ENCODE measurements at regions not wholly inside any gene's neighbourhood (a gene's known extent, or its start where the extent isn't known, plus 50 kb on each side); places are given as distances from the start of the nearest gene placed in this dataset.

DNA sequence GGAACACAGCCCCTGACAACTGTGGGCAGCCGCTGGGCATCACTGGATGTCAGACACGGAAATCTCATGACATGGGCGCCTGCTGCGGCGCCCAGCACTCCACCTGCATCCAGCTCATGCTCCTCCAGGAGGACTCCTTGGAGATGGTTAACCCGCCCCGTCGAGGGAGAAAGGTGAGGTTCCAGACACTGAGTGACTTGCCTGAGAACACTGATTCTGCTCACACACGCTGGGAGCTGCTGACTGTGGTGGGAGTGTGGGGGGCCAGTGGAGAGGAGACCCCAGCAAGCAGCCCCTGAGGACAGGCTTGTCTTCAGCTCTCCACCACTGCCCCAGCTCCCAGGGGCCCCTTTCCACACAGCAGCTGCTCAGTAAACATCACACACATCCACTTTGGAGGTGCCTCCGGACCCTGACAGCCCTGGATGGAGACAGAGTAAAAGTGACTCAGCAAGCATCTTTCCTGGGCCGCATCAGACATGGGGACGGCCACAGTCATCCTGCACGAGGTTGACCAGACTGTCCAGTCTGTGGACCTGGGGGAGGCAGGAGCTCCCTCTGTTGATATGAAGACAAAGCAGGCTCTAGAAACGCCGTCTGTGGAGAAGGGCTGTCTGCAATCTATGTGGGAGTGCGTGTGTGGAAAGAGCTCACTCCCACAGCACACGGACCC is 283.7 kb upstream of the IRX4 start:
- Histone ChIP-seq H3K27me3 (replicated peaks) (no peaks in the 10 kb centered on the region), H3K27ac (no peak overlapping the region), H3K36me3 (replicated peaks) (no peaks in the 10 kb centered on the region), H3K4me3 (ENCODE audit: low read depth, low read length) (no peak overlapping the region)
- TF ChIP-seq, protein P1, sequence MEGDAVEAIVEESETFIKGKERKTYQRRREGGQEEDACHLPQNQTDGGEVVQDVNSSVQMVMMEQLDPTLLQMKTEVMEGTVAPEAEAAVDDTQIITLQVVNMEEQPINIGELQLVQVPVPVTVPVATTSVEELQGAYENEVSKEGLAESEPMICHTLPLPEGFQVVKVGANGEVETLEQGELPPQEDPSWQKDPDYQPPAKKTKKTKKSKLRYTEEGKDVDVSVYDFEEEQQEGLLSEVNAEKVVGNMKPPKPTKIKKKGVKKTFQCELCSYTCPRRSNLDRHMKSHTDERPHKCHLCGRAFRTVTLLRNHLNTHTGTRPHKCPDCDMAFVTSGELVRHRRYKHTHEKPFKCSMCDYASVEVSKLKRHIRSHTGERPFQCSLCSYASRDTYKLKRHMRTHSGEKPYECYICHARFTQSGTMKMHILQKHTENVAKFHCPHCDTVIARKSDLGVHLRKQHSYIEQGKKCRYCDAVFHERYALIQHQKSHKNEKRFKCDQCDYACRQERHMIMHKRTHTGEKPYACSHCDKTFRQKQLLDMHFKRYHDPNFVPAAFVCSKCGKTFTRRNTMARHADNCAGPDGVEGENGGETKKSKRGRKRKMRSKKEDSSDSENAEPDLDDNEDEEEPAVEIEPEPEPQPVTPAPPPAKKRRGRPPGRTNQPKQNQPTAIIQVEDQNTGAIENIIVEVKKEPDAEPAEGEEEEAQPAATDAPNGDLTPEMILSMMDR (IDR thresholded peaks at IDR 0.05; ENCODE audit: low read depth, low read length, missing control alignments): no peak
- in situ Hi-C loops (cut with HindIII; ENCODE audit: low pct_ligation_motif_present, low sequenced_read_pairs): no loop called here
- no peak for DNase-seq

- H3K27ac ChIP-seq: no peak overlapping the region
- no peaks in the 10 kb centered on the region for H3K27me3 ChIP-seq (replicated peaks)
- TF ChIP-seq, protein P1 (IDR thresholded peaks at IDR 0.05; ENCODE audit: low read depth, low read length, missing control alignments): no peak
- in situ Hi-C loops (cut with HindIII; ENCODE audit: low pct_ligation_motif_present, low sequenced_read_pairs): no loop called here
- no peak overlapping the region for H3K4me3 ChIP-seq (ENCODE audit: low read depth, low read length)
- no peak for DNase-seq
- H3K36me3 ChIP-seq (replicated peaks): no peaks in the 10 kb centered on the region
These were observed 283.0 kb upstream of the IRX4 start for GRCh38 chr5:2165615-2166305.

- in situ Hi-C loops (cut with HindIII; ENCODE audit: low pct_ligation_motif_present, low sequenced_read_pairs): no loop called here
- Histone ChIP-seq H3K27ac (no peak overlapping the region), H3K36me3 (replicated peaks) (no peaks in the 10 kb centered on the region), H3K4me3 (ENCODE audit: low read depth, low read length) (no peak overlapping the region), H3K27me3 (replicated peaks) (no peaks in the 10 kb centered on the region)
- TF ChIP-seq, protein P1 (IDR thresholded peaks at IDR 0.05; ENCODE audit: low read depth, low read length, missing control alignments): no peak
- DNase-seq: no peak
These were observed 282.5 kb upstream of the IRX4 start for GRCh38 chr5:2165203-2165602.

DNA sequence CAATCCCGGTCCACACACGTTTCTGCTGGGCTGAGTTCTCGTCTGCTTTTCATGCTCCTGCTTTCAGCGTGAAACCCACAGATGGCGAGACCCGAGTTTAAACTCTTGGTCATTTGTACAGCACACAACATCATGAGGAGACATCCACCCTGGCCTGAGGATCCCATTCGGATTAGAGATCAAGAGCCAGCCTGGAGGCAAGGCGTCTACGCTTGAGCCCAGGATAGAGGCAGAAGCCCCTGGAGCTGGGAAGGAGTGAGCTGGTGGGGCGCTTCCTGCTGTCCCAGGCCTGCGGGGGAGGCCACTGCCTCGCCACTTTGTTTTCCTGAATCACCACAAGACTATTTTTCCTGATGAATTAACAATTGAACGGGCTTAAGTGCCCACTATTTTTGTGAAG is 281.9 kb upstream of the IRX4 start:
- in situ Hi-C loops (cut with HindIII; ENCODE audit: low pct_ligation_motif_present, low sequenced_read_pairs): no loop called here
- no peak for DNase-seq
- H3K4me3 ChIP-seq (ENCODE audit: low read depth, low read length): no peak overlapping the region
- no peak overlapping the region for H3K27ac ChIP-seq
- H3K36me3 ChIP-seq (replicated peaks): no peaks in the 10 kb centered on the region
- TF ChIP-seq, protein P1 (IDR thresholded peaks at IDR 0.05; ENCODE audit: low read depth, low read length, missing control alignments): no peak
- no peaks in the 10 kb centered on the region for H3K27me3 ChIP-seq (replicated peaks)

- Histone ChIP-seq H3K4me3 (ENCODE audit: low read depth, low read length) (no peak overlapping the region), H3K27ac (no peak overlapping the region), H3K27me3 (replicated peaks) (no peaks in the 10 kb centered on the region), H3K36me3 (replicated peaks) (no peaks in the 10 kb centered on the region)
- TF ChIP-seq, protein P1 (IDR thresholded peaks at IDR 0.05; ENCODE audit: low read depth, low read length, missing control alignments): no peak
- DNase-seq: no peak
- in situ Hi-C loops (cut with HindIII; ENCODE audit: low pct_ligation_motif_present, low sequenced_read_pairs): no loop called here
These were observed 281.3 kb upstream of the IRX4 start for GRCh38 chr5:2163940-2164490.

Measured in brain microvascular endothelial cell (primary cell).